ENCODE measurements at regions not wholly inside any gene's neighbourhood (a gene's known extent, or its start where the extent isn't known, plus 50 kb on each side); places are given as distances from the start of the nearest gene placed in this dataset.

DNA sequence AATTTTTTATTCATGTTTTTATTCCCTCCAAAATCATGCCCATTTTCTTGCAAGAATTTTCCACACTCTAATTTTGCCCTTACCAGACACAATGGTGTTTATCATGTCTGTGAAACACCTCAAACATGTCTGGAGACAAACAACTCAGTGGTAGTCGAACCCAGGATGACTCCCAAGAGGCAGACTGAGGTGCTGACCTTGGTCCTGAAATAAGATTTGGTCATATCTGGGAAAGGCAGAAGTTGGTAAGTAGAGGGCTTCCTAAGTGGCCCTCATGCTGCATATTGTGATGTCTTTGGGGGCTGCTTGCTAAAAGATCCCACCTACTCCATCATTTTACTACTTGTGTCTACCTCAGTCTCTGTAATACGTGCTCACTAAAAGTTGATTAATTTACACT lies 369.4 kb upstream of the ISX start:
- no peaks in the 10 kb centered on the region for H3K4me1 ChIP-seq
- peaks cover 0 to 4% (median 0%) of the 10 kb centered on the region in 8 donors for H3K9me3 ChIP-seq
- intact Hi-C loops (cut with DNase I; ENCODE audit: low total_unique reads): no loop called here
- no peak overlapping the region for H3K27ac ChIP-seq
- H3K4me3 ChIP-seq: no peak overlapping the region
- no peaks in the 10 kb centered on the region for H3K36me3 ChIP-seq
- 13 to 29% (median 21%) methylated on average over 2 of the region's 2 CpGs for WGBS, 5 donors
- TF ChIP-seq POLR2A (IDR thresholded peaks at IDR 0.05): no peak
- TF ChIP-seq, protein P1, sequence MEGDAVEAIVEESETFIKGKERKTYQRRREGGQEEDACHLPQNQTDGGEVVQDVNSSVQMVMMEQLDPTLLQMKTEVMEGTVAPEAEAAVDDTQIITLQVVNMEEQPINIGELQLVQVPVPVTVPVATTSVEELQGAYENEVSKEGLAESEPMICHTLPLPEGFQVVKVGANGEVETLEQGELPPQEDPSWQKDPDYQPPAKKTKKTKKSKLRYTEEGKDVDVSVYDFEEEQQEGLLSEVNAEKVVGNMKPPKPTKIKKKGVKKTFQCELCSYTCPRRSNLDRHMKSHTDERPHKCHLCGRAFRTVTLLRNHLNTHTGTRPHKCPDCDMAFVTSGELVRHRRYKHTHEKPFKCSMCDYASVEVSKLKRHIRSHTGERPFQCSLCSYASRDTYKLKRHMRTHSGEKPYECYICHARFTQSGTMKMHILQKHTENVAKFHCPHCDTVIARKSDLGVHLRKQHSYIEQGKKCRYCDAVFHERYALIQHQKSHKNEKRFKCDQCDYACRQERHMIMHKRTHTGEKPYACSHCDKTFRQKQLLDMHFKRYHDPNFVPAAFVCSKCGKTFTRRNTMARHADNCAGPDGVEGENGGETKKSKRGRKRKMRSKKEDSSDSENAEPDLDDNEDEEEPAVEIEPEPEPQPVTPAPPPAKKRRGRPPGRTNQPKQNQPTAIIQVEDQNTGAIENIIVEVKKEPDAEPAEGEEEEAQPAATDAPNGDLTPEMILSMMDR (IDR thresholded peaks at IDR 0.05 in 8 of 11, conservative IDR thresholded peaks at IDR 0.05 in 3 of 11): no peak
- TF ChIP-seq POLR2AphosphoS5 (IDR thresholded peaks at IDR 0.05): no peak
- no peak for DNase-seq
- H3K27me3 ChIP-seq (replicated peaks in 1 of 7): peaks cover 0 to 25% (median 0%) of the 10 kb centered on the region in 7 donors

DNA sequence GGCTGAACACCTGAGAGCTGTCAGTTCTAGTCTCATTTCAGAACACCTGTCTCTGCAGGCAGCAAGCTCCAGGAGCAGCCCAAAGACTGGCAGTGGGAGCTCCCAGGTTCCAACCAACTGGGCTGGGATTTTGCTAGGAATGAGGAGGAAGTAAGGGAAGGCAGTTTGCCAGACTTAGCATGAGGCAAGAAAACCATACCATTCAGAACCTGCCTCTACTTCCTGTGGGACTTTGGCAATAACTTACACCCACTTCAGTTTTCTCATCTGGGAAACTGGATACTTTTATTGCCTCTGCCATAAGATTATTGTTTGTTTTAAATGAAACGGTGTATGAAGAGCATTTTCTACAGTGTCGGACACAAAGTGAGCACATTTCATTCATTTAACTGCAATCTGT lies 363.7 kb upstream of the ISX start:
- peaks cover 0 to 35% (median 0%) of the 10 kb centered on the region in 7 donors for H3K27me3 ChIP-seq (replicated peaks in 1 of 7)
- no peaks in the 10 kb centered on the region for H3K4me1 ChIP-seq
- H3K27ac ChIP-seq: no peak overlapping the region
- no peaks in the 10 kb centered on the region for H3K36me3 ChIP-seq
- intact Hi-C loops (cut with DNase I; ENCODE audit: low total_unique reads): no loop called here
- peaks cover 0 to 4% (median 0%) of the 10 kb centered on the region in 8 donors for H3K9me3 ChIP-seq
- WGBS, 5 donors: 74 to 94% (median 93%) methylated on average over 2 of the region's 2 CpGs
- no peak for TF ChIP-seq POLR2AphosphoS5 (IDR thresholded peaks at IDR 0.05)
- TF ChIP-seq, protein P1 (IDR thresholded peaks at IDR 0.05 in 8 of 11, conservative IDR thresholded peaks at IDR 0.05 in 3 of 11): no peak
- no peak for TF ChIP-seq POLR2A (IDR thresholded peaks at IDR 0.05)
- no peak for DNase-seq
- no peak overlapping the region for H3K4me3 ChIP-seq

DNA sequence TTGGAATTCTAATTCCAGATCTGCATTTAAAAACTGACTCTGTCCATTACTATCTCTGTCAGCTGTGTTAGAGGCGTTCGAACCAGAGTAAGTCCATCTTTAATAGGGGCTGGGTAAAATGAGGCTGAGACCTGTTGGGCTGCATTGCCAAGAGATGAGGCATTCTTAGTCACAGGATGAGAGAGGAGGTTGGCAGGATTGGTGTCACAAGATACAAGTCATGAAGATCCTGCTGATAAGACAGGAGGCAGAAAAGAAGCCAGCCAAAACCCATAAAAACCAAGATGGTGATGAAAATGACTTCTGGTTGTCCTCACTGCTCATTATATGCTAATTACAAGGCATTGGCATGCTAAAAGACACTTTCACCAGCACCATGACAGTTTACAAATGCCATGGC lies 356.3 kb upstream of the ISX start:
- WGBS, 5 donors: 85 to 92% (median 90%) methylated on average over 2 of the region's 2 CpGs
- peaks cover 0 to 25% (median 0%) of the 10 kb centered on the region in 7 donors for H3K27me3 ChIP-seq (replicated peaks in 1 of 7)
- intact Hi-C loops (cut with DNase I; ENCODE audit: low total_unique reads): no loop called here
- H3K4me1 ChIP-seq: no peaks in the 10 kb centered on the region
- no peak overlapping the region for H3K4me3 ChIP-seq
- no peak for DNase-seq
- TF ChIP-seq POLR2A (IDR thresholded peaks at IDR 0.05) (no peak), POLR2AphosphoS5 (IDR thresholded peaks at IDR 0.05) (no peak)
- H3K9me3 ChIP-seq: peaks cover 0 to 6% (median 0%) of the 10 kb centered on the region in 8 donors
- H3K27ac ChIP-seq: no peak overlapping the region
- H3K36me3 ChIP-seq: no peaks in the 10 kb centered on the region

DNA sequence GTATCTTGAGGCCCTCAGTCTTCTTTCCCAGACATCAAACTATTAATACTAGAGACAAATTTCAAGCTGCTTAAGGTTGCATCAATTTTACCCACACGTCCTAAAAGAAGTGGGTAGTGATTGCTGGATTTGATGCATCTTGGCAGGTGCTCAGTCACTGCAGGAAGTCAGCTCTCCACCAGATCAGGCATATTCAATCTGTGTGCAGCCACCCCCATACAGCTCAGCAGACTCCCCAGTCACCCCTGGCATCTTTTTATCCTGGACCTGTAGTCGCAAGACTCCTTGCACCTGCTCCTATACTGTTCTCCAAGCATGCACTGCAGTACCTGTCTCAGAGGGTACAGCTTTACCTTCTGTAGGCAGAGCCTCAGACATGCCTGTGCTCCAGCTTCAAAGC lies 343.1 kb upstream of the ISX start:
- intact Hi-C loops (cut with DNase I; ENCODE audit: low total_unique reads): no loop called here
- peaks cover 5 to 40% (median 28%) of the 10 kb centered on the region in 8 donors for H3K9me3 ChIP-seq
- WGBS, 5 donors: 58 to 70% (median 68%) methylated on average over 2 of the region's 2 CpGs
- no peaks in the 10 kb centered on the region for H3K4me1 ChIP-seq
- H3K36me3 ChIP-seq: no peaks in the 10 kb centered on the region
- peaks cover 0 to 21% (median 0%) of the 10 kb centered on the region in 7 donors for H3K27me3 ChIP-seq (replicated peaks in 1 of 7)
- H3K4me3 ChIP-seq: no peak overlapping the region
- no peak for TF ChIP-seq POLR2AphosphoS5 (IDR thresholded peaks at IDR 0.05)
- TF ChIP-seq, protein P1 (IDR thresholded peaks at IDR 0.05 in 8 of 11, conservative IDR thresholded peaks at IDR 0.05 in 3 of 11): no peak
- no peak for TF ChIP-seq POLR2A (IDR thresholded peaks at IDR 0.05)
- no peak overlapping the region for H3K27ac ChIP-seq
- no peak for DNase-seq

DNA sequence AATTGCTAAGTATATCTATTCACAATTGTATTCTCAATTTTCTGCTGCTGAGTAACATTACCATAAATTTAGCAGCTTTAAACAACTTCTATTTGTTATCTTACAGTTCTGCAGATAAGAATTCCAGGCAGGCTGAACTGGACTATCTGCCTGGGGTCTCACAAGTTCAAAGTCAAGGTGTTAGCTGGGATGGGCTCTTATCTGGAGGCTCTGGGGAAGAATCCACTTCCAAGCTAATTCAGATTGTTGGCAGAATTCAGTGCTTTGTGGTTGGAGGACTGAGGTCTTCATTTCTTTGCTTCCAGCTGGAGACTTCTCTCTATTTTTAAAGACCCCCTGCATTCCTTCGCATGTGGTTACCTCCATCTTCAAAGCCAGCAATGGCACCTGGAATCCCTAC lies 329.9 kb upstream of the ISX start:
- no peak for TF ChIP-seq POLR2A (IDR thresholded peaks at IDR 0.05)
- TF ChIP-seq, protein P1 (IDR thresholded peaks at IDR 0.05 in 8 of 11, conservative IDR thresholded peaks at IDR 0.05 in 3 of 11): no peak
- no peak for TF ChIP-seq POLR2AphosphoS5 (IDR thresholded peaks at IDR 0.05)
- no peak for DNase-seq
- 86 to 96% (median 92%) methylated on average over 1 of the region's 1 CpG for WGBS, 5 donors
- H3K4me1 ChIP-seq: no peaks in the 10 kb centered on the region
- peaks cover 0 to 3% (median 0%) of the 10 kb centered on the region in 7 donors for H3K27me3 ChIP-seq (replicated peaks in 1 of 7)
- H3K4me3 ChIP-seq: no peak overlapping the region
- H3K36me3 ChIP-seq: no peaks in the 10 kb centered on the region
- H3K27ac ChIP-seq: no peak overlapping the region
- H3K9me3 ChIP-seq: peaks cover 0 to 25% (median 6%) of the 10 kb centered on the region in 8 donors
- intact Hi-C loops (cut with DNase I; ENCODE audit: low total_unique reads): no loop called here

Data from spleen (tissue), 11 donors.